ENCODE measurements at regions not wholly inside any gene's neighbourhood (a gene's known extent, or its start where the extent isn't known, plus 50 kb on each side); places are given as distances from the start of the nearest gene placed in this dataset.

DNA sequence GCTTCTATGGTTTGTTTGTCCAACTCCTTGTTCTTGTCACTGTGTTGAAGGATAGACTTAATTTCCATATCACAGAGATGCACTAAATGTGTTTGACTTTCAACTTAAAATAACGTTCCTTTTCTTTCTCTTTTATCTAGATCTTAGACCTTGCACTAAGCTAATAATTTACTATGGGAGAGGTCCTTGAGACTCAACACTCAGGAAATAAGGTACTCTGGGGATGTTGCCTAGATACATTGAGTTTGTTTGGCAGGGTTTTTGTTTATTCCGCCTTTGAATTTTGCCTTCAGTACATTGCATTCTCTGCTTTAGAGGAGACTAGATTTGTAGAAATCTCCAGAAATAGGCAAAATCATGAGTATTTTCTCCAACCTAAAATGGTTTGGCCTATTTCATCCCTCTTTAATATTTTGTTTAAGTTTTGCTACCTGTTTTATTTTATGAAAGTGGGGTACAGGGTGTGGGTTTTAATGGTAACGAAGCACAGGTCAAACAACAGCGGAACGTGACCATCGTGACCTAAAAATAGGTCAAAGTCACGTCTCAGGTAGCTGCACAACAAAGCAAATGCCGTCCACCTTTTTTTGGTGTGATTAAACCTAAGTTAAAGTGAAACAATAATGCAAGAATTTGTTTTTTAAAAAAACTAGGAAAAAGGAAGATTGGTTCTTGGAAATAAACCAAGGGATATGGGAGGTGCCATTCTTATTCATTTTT, 115.3 kb upstream of the CPSF6 start:
- H3K9me3 ChIP-seq, result no peaks in the 10 kb centered on the region
- DNase-seq (ENCODE audit: extremely low spot score), result peak; percentile 34
- H3K27me3 ChIP-seq, result no peaks in the 10 kb centered on the region
- H3K4me3 ChIP-seq, result no peak overlapping the region
- TF ChIP-seq POLR2A (IDR thresholded peaks at IDR 0.05; ENCODE audit: low read depth), result no peak
- no peak for TF ChIP-seq POLR2AphosphoS5 (IDR thresholded peaks at IDR 0.05)
- H3K4me1 ChIP-seq, result no peaks in the 10 kb centered on the region
- intact Hi-C loops (cut with DNase I), result no loop called here
- no peaks in the 10 kb centered on the region for H3K36me3 ChIP-seq
- H3K27ac ChIP-seq (replicated peaks in 1 of 4), result no peak overlapping the region
- 82% methylated on average over 8 of the region's 8 CpGs for WGBS

GRCh38 chr12:69129017-69129416, 110.4 kb upstream of the CPSF6 start:
- intact Hi-C loops (cut with DNase I), result no loop called here
- whole genome bisulfite sequencing, result 80% methylated on average over 1 of the region's 1 CpG
- Histone ChIP-seq H3K4me3 (no peak overlapping the region), H3K9me3 (no peaks in the 10 kb centered on the region), H3K36me3 (no peaks in the 10 kb centered on the region), H3K27ac (replicated peaks in 1 of 4) (no peak overlapping the region), H3K27me3 (no peaks in the 10 kb centered on the region), H3K4me1 (no peaks in the 10 kb centered on the region)
- DNase-seq (ENCODE audit: extremely low spot score), result peak; percentile 12
- TF ChIP-seq POLR2AphosphoS5 (IDR thresholded peaks at IDR 0.05), result no peak
- TF ChIP-seq CTCF (IDR thresholded peaks at IDR 0.05), result no peak
- no peak for TF ChIP-seq POLR2A (IDR thresholded peaks at IDR 0.05; ENCODE audit: low read depth)
- no peak for TF ChIP-seq EP300 (IDR thresholded peaks at IDR 0.05)

- no peak overlapping the region for H3K4me3 ChIP-seq
- 80% methylated on average over 4 of the region's 4 CpGs for WGBS
- no peaks in the 10 kb centered on the region for H3K9me3 ChIP-seq
- TF ChIP-seq POLR2AphosphoS5 (IDR thresholded peaks at IDR 0.05) (no peak), POLR2A (IDR thresholded peaks at IDR 0.05; ENCODE audit: low read depth) (no peak), CTCF (IDR thresholded peaks at IDR 0.05) (no peak), EP300 (IDR thresholded peaks at IDR 0.05) (no peak)
- H3K27me3 ChIP-seq, result no peaks in the 10 kb centered on the region
- H3K36me3 ChIP-seq, result no peaks in the 10 kb centered on the region
- H3K4me1 ChIP-seq, result no peaks in the 10 kb centered on the region
- DNase-seq (ENCODE audit: extremely low spot score), result peak; percentile 21
- intact Hi-C loops (cut with DNase I), result no loop called here
- no peak overlapping the region for H3K27ac ChIP-seq (replicated peaks in 1 of 4)
These were observed 109.8 kb upstream of the CPSF6 start for GRCh38 chr12:69129564-69129963.

- Histone ChIP-seq H3K9me3 (no peaks in the 10 kb centered on the region), H3K4me1 (no peaks in the 10 kb centered on the region), H3K36me3 (no peaks in the 10 kb centered on the region), H3K27ac (replicated peaks in 1 of 4) (no peak overlapping the region), H3K4me3 (no peak overlapping the region), H3K27me3 (no peaks in the 10 kb centered on the region)
- intact Hi-C loops (cut with DNase I), result no loop called here
- DNase-seq (ENCODE audit: extremely low spot score), result peak; percentile 14
- TF ChIP-seq POLR2A (IDR thresholded peaks at IDR 0.05; ENCODE audit: low read depth) (no peak), POLR2AphosphoS5 (IDR thresholded peaks at IDR 0.05) (no peak), CTCF (IDR thresholded peaks at IDR 0.05) (no peak), EP300 (IDR thresholded peaks at IDR 0.05) (no peak)
These were observed 109.3 kb upstream of the CPSF6 start for GRCh38 chr12:69130064-69130463.

DNA sequence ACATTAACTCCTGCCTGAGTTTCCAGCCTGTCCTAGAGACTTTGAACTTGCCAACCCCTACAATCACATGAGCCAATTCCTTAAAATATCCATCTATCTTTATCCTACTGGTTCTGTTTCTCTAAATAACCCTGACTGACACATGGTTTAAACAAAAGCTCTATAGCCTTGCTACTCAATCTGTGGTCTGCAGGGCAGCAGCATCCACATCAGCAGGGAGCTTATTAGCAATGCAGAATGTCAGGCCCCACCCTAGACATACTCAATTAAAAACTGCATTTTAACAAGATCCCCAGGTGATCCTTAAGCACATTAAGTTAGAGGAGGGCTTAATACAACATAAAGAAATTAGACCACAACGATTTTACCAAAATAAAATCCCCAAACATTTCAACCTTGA, 108.3 kb upstream of the CPSF6 start:
- Histone ChIP-seq H3K27ac (replicated peaks in 1 of 4) (no peak overlapping the region), H3K4me3 (no peak overlapping the region), H3K27me3 (no peaks in the 10 kb centered on the region), H3K36me3 (no peaks in the 10 kb centered on the region), H3K4me1 (no peaks in the 10 kb centered on the region), H3K9me3 (no peaks in the 10 kb centered on the region)
- TF ChIP-seq CTCF (IDR thresholded peaks at IDR 0.05), result no peak
- no peak for TF ChIP-seq POLR2AphosphoS5 (IDR thresholded peaks at IDR 0.05)
- no peak for TF ChIP-seq POLR2A (IDR thresholded peaks at IDR 0.05; ENCODE audit: low read depth)
- TF ChIP-seq EP300 (IDR thresholded peaks at IDR 0.05), result no peak
- WGBS, result 50% methylated on average over 1 of the region's 1 CpG
- intact Hi-C loops (cut with DNase I), result no loop called here
- peak; percentile 31 for DNase-seq (ENCODE audit: extremely low spot score)

Data from esophagus muscularis mucosa (tissue), 4 donors.